HEK293 (cell line): ENCODE measurements at regions not wholly inside any gene's neighbourhood (a gene's known extent, or its start where the extent isn't known, plus 50 kb on each side); places are given as distances from the start of the nearest gene placed in this dataset.

Source experiments
- KLF16 ChIP-seq: fragments of 450-650 bp; formaldehyde crosslinking; IDR thresholded peaks from 2 replicates; pipeline ENCODE4 v1.5.1; 2017; ENCODE audit warnings: missing biosample characterization, missing genetic modification characterization
- MEIS1 ChIP-seq: sonication (generic); formaldehyde crosslinking; IDR thresholded peaks from 2 replicates; pipeline ENCODE4 v1.8.1; 2022; ENCODE audit warnings: missing genetic modification reagents, mild to moderate bottlenecking, borderline replicate concordance
- ZFHX2 ChIP-seq: fragments of 450-650 bp; formaldehyde crosslinking; conservative IDR thresholded peaks from 2 replicates; pipeline ENCODE4 v1.5.1; 2016; ENCODE audit warnings: missing biosample characterization, missing genetic modification characterization
- ZNF214 ChIP-seq: fragments of 450-650 bp; formaldehyde crosslinking; IDR thresholded peaks from 2 replicates; pipeline ENCODE4 v1.5.1; 2017; ENCODE audit warnings: missing biosample characterization, mild to moderate bottlenecking, missing genetic modification characterization, borderline replicate concordance
- ZNF292 ChIP-seq: fragments of 450-650 bp; formaldehyde crosslinking; IDR thresholded peaks from 2 replicates; pipeline ENCODE4 v1.5.1; 2016; ENCODE audit warnings: low read depth, missing biosample characterization, missing genetic modification characterization, borderline replicate concordance
- ZNF530 ChIP-seq: fragments of 450-650 bp; formaldehyde crosslinking; IDR thresholded peaks from 2 replicates; pipeline ENCODE4 v1.5.1; 2016; ENCODE audit warnings: low read depth, missing biosample characterization, missing genetic modification characterization
- TF ChIP-seq, protein P1 (sequence below): fragments of 450-650 bp; formaldehyde crosslinking; IDR thresholded peaks from 2 replicates; pipeline ENCODE4 v1.5.1; 2016; ENCODE audit warnings: missing biosample characterization, missing genetic modification characterization
- TF ChIP-seq, protein P2 (sequence below): fragments of 450-650 bp; formaldehyde crosslinking; IDR thresholded peaks from 2 replicates; pipeline ENCODE4 v1.5.1; 2016; ENCODE audit warnings: missing biosample characterization, missing genetic modification characterization
- TF ChIP-seq, protein P3 (sequence below): fragments of 450-650 bp; formaldehyde crosslinking; IDR thresholded peaks from 2 replicates; pipeline ENCODE4 v1.5.1; 2016; ENCODE audit warnings: missing biosample characterization, missing genetic modification characterization

- no peak for TF ChIP-seq MEIS1 (CRISPR knock-in tag)
- TF ChIP-seq ZNF530 = no peak
- TF ChIP-seq, protein P1, sequence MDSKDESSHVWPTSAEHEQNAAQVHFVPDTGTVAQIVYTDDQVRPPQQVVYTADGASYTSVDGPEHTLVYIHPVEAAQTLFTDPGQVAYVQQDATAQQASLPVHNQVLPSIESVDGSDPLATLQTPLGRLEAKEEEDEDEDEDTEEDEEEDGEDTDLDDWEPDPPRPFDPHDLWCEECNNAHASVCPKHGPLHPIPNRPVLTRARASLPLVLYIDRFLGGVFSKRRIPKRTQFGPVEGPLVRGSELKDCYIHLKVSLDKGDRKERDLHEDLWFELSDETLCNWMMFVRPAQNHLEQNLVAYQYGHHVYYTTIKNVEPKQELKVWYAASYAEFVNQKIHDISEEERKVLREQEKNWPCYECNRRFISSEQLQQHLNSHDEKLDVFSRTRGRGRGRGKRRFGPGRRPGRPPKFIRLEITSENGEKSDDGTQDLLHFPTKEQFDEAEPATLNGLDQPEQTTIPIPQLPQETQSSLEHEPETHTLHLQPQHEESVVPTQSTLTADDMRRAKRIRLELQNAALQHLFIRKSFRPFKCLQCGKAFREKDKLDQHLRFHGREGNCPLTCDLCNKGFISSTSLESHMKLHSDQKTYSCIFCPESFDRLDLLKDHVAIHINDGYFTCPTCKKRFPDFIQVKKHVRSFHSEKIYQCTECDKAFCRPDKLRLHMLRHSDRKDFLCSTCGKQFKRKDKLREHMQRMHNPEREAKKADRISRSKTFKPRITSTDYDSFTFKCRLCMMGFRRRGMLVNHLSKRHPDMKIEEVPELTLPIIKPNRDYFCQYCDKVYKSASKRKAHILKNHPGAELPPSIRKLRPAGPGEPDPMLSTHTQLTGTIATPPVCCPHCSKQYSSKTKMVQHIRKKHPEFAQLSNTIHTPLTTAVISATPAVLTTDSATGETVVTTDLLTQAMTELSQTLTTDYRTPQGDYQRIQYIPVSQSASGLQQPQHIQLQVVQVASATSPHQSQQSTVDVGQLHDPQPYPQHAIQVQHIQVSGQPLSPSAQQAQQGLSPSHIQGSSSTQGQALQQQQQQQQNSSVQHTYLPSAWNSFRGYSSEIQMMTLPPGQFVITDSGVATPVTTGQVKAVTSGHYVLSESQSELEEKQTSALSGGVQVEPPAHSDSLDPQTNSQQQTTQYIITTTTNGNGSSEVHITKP = no peak
- TF ChIP-seq, protein P2, sequence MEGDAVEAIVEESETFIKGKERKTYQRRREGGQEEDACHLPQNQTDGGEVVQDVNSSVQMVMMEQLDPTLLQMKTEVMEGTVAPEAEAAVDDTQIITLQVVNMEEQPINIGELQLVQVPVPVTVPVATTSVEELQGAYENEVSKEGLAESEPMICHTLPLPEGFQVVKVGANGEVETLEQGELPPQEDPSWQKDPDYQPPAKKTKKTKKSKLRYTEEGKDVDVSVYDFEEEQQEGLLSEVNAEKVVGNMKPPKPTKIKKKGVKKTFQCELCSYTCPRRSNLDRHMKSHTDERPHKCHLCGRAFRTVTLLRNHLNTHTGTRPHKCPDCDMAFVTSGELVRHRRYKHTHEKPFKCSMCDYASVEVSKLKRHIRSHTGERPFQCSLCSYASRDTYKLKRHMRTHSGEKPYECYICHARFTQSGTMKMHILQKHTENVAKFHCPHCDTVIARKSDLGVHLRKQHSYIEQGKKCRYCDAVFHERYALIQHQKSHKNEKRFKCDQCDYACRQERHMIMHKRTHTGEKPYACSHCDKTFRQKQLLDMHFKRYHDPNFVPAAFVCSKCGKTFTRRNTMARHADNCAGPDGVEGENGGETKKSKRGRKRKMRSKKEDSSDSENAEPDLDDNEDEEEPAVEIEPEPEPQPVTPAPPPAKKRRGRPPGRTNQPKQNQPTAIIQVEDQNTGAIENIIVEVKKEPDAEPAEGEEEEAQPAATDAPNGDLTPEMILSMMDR (tag by site-specific recombination) = no peak
- no peak for TF ChIP-seq ZNF292 (tag by site-specific recombination)
- TF ChIP-seq, protein P3, sequence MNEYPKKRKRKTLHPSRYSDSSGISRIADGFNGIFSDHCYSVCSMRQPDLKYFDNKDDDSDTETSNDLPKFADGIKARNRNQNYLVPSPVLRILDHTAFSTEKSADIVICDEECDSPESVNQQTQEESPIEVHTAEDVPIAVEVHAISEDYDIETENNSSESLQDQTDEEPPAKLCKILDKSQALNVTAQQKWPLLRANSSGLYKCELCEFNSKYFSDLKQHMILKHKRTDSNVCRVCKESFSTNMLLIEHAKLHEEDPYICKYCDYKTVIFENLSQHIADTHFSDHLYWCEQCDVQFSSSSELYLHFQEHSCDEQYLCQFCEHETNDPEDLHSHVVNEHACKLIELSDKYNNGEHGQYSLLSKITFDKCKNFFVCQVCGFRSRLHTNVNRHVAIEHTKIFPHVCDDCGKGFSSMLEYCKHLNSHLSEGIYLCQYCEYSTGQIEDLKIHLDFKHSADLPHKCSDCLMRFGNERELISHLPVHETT (tag by site-specific recombination) = no peak
- no peak for TF ChIP-seq ZNF214 (tag by site-specific recombination)
- no peak for TF ChIP-seq KLF16 (tag by site-specific recombination)
- no peak for TF ChIP-seq ZFHX2 (tag by site-specific recombination)
Observed at GRCh38 chr12:98317939-98318899, 197.2 kb upstream of the TMPO start.
